MCF 10A (cell line): ENCODE measurements at regions not wholly inside any gene's neighbourhood (a gene's known extent, or its start where the extent isn't known, plus 50 kb on each side); places are given as distances from the start of the nearest gene placed in this dataset.

Experiments used
- BruUV-seq: library from RNA; stranded (reverse); fragments of 400-500 nt; replicated peaks from 2 replicates; lab custom pipeline; 2021; lab: Mats Ljungman, UMichigan
- CTCF ChIA-PET: fragments of 300-600 bp; sonication (Branson Sonifier 250); formaldehyde crosslinking; extraction: SDS; loops from one replicate; lab custom pipeline; 2021; ENCODE audit warnings: antibody characterized with exemption, inconsistent platforms; lab: Yijun Ruan, JAX
- POLR2A ChIA-PET: fragments of 300-600, 350-650 bp; sonication (Branson Sonifier 250); formaldehyde crosslinking; extraction: SDS; loops from one replicate; lab custom pipeline; 2020; ENCODE audit warnings: antibody characterized with exemption, inconsistent platforms; lab: Yijun Ruan, JAX
- DNase-seq: peaks from one replicate; pipeline ENCODE4 v3.0.0-alpha.2; 2018; ENCODE audit not compliant: unreplicated experiment
- H3K27ac Mint-ChIP-seq: one replicate; pipeline ENCODE4 v1.8.0; 2022; ENCODE audit warnings: mild to moderate bottlenecking, low read depth, mixed read lengths; ENCODE audit not compliant: unreplicated experiment
- H3K27me3 Mint-ChIP-seq: one replicate; pipeline ENCODE4 v1.8.0; 2022; ENCODE audit warnings: mixed read lengths; ENCODE audit not compliant: insufficient read depth, unreplicated experiment
- H3K36me3 Mint-ChIP-seq: one replicate; pipeline ENCODE4 v1.8.0; 2022; ENCODE audit warnings: mild to moderate bottlenecking, moderate library complexity, mixed read lengths; ENCODE audit not compliant: insufficient read depth, unreplicated experiment
- H3K4me1 Mint-ChIP-seq: one replicate; pipeline ENCODE4 v1.8.0; 2022; ENCODE audit warnings: mixed read lengths; ENCODE audit not compliant: insufficient read depth, unreplicated experiment
- H3K4me3 Mint-ChIP-seq: one replicate; pipeline ENCODE4 v1.8.0; 2022; ENCODE audit warnings: mild to moderate bottlenecking, moderate library complexity, mixed read lengths; ENCODE audit not compliant: unreplicated experiment
- H3K9me3 Mint-ChIP-seq: one replicate; pipeline ENCODE4 v1.8.0; 2022; ENCODE audit warnings: mixed read lengths; ENCODE audit not compliant: unreplicated experiment
- intact Hi-C: fragments of 100-400 bp; cut with micrococcal nuclease; formaldehyde crosslinking; loops from 2 replicates; pipeline ENCODE4 v1.14.1; 2022
- TF ChIP-seq, protein P1 (sequence below): fragments of 200-600 bp; IDR thresholded peaks from one replicate; pipeline ENCODE4 v1.8.0; 2022; ENCODE audit warnings: antibody characterized with exemption, mild to moderate bottlenecking; ENCODE audit not compliant: unreplicated experiment

GRCh38 chr4:175927121-175927520 is 115.1 kb upstream of the GPM6A start:
- Mint-ChIP-seq H3K27me3 (no peaks in the 10 kb centered on the region), H3K4me1 (no peaks in the 10 kb centered on the region), H3K4me3 (no peak overlapping the region), H3K36me3 (no peaks in the 10 kb centered on the region), H3K27ac (no peak overlapping the region), H3K9me3 (no peaks in the 10 kb centered on the region)
- BruUV-seq, result no TSS peak
- TF ChIP-seq, protein P1, sequence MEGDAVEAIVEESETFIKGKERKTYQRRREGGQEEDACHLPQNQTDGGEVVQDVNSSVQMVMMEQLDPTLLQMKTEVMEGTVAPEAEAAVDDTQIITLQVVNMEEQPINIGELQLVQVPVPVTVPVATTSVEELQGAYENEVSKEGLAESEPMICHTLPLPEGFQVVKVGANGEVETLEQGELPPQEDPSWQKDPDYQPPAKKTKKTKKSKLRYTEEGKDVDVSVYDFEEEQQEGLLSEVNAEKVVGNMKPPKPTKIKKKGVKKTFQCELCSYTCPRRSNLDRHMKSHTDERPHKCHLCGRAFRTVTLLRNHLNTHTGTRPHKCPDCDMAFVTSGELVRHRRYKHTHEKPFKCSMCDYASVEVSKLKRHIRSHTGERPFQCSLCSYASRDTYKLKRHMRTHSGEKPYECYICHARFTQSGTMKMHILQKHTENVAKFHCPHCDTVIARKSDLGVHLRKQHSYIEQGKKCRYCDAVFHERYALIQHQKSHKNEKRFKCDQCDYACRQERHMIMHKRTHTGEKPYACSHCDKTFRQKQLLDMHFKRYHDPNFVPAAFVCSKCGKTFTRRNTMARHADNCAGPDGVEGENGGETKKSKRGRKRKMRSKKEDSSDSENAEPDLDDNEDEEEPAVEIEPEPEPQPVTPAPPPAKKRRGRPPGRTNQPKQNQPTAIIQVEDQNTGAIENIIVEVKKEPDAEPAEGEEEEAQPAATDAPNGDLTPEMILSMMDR, result no peak
- peak; percentile 16 for DNase-seq
- ChIA-PET CTCF (interaction anchor here (0.6 kb wide), 1 partner anchor 1124 kb away, joined by 3 read pairs; no protein-coding TSS in a partner anchor), POLR2A (no interaction called here)
- intact Hi-C loops, result no loop called here

- BruUV-seq, result no TSS peak
- TF ChIP-seq, protein P1, result no peak
- intact Hi-C loops, result no loop called here
- no peak for DNase-seq
- no peaks in the 10 kb centered on the region for H3K27me3 Mint-ChIP-seq
- no peaks in the 10 kb centered on the region for H3K4me1 Mint-ChIP-seq
- no peaks in the 10 kb centered on the region for H3K36me3 Mint-ChIP-seq
- H3K9me3 Mint-ChIP-seq, result no peaks in the 10 kb centered on the region
- CTCF ChIA-PET, result no interaction called here
- POLR2A ChIA-PET, result no interaction called here
- no peak overlapping the region for H3K4me3 Mint-ChIP-seq
- no peak overlapping the region for H3K27ac Mint-ChIP-seq
Measured at GRCh38 chr4:175929441-175929840, 117.4 kb upstream of the GPM6A start.

DNA sequence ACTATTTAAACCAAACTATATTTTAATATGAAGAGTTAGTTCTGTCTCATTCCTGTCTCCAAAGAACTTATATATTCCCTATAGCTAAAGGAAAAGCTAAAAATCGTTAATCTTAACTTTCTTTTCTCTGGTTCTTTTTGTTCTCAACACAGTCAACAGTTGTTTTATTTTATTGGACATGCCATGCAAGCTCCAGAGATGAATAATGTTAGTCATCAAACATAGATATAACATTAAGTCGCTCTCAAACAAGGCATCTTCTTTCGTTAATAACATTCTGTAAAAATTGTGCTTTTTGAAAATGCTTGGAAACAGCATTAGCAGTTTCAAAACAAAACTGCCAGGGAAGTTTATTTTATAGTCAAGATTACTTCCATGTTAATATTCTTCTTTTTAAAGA is 117.9 kb upstream of the GPM6A start:
- no peak for DNase-seq
- H3K4me3 Mint-ChIP-seq, result no peak overlapping the region
- H3K27me3 Mint-ChIP-seq, result no peaks in the 10 kb centered on the region
- CTCF ChIA-PET, result interaction anchor here (0.6 kb wide), 1 partner anchor 371 kb away, joined by 3 read pairs; no protein-coding TSS in a partner anchor
- no peaks in the 10 kb centered on the region for H3K36me3 Mint-ChIP-seq
- no TSS peak for BruUV-seq
- H3K9me3 Mint-ChIP-seq, result no peaks in the 10 kb centered on the region
- POLR2A ChIA-PET, result interaction anchor here (0.5 kb wide), 1 partner anchor 25 kb away, joined by 3 read pairs; no protein-coding TSS in a partner anchor
- H3K27ac Mint-ChIP-seq, result no peak overlapping the region
- TF ChIP-seq, protein P1, result no peak
- intact Hi-C loops, result no loop called here
- peaks cover 4% of the 10 kb centered on the region for H3K4me1 Mint-ChIP-seq

- Mint-ChIP-seq H3K4me3 (no peak overlapping the region), H3K36me3 (no peaks in the 10 kb centered on the region), H3K27me3 (no peaks in the 10 kb centered on the region), H3K9me3 (no peaks in the 10 kb centered on the region), H3K4me1 (peaks cover 8% of the 10 kb centered on the region), H3K27ac (no peak overlapping the region)
- no TSS peak for BruUV-seq
- TF ChIP-seq, protein P1, result no peak
- no peak for DNase-seq
- POLR2A ChIA-PET, result interaction anchor here (0.5 kb wide), 1 partner anchor 25 kb away, joined by 3 read pairs; no protein-coding TSS in a partner anchor
- intact Hi-C loops, result no loop called here
- CTCF ChIA-PET, result interaction anchor here (0.6 kb wide), 1 partner anchor 372 kb away, joined by 3 read pairs; no protein-coding TSS in a partner anchor
Measured at GRCh38 chr4:175930471-175930870, 118.4 kb upstream of the GPM6A start.
